Left ventricle myocardium inferior (tissue), 1 donor: ENCODE measurements at regions not wholly inside any gene's neighbourhood (a gene's known extent, or its start where the extent isn't known, plus 50 kb on each side); places are given as distances from the start of the nearest gene placed in this dataset.

Experiments used
- DNase-seq: peaks from one replicate; pipeline ENCODE4 v3.0.0-alpha.2; 2020
- H3K27ac ChIP-seq: fragments of 200-600 bp; replicated peaks from 2 replicates; pipeline ENCODE4 v1.8.0; 2021
- H3K27me3 ChIP-seq: fragments of 200-600 bp; 2 replicates; pipeline ENCODE4 v1.8.0; 2021; ENCODE audit warnings: low read depth
- H3K36me3 ChIP-seq: fragments of 200-600 bp; 2 replicates; pipeline ENCODE4 v1.8.0; 2021
- H3K4me1 ChIP-seq: fragments of 200-600 bp; 2 replicates; pipeline ENCODE4 v1.8.0; 2021
- H3K4me3 ChIP-seq: fragments of 200-600 bp; 2 replicates; pipeline ENCODE4 v1.8.0; 2021; ENCODE audit warnings: mild to moderate bottlenecking, moderate library complexity
- H3K9me3 ChIP-seq: fragments of 200-600 bp; replicated peaks from 2 replicates; pipeline ENCODE4 v1.8.0; 2021
- CTCF ChIP-seq: fragments of 200-600 bp; IDR thresholded peaks from 2 replicates; pipeline ENCODE4 v1.8.0; 2021; ENCODE audit warnings: antibody characterized with exemption, mild to moderate bottlenecking, borderline replicate concordance
- intact Hi-C: fragments of 100-400 bp; cut with micrococcal nuclease; formaldehyde crosslinking; loops from one replicate; pipeline ENCODE4 v1.11.0; 2022
- donor health status: DM: no; HTN: yes; CAD: no; lungs with severe emphysema.

GRCh38 chr12:77591959-77592743 lies 238.5 kb upstream of the NAV3 start:
- DNase-seq: no peak
- intact Hi-C loops: no loop called here
- TF ChIP-seq CTCF: no peak
- Histone ChIP-seq H3K9me3 (no peaks in the 10 kb centered on the region), H3K4me3 (no peak overlapping the region), H3K36me3 (no peaks in the 10 kb centered on the region), H3K4me1 (no peaks in the 10 kb centered on the region), H3K27ac (no peak overlapping the region), H3K27me3 (no peaks in the 10 kb centered on the region)

GRCh38 chr12:77590306-77590705 lies 240.4 kb upstream of the NAV3 start:
- no peak overlapping the region for H3K27ac ChIP-seq
- H3K27me3 ChIP-seq: no peaks in the 10 kb centered on the region
- no peak for TF ChIP-seq CTCF
- DNase-seq: no peak
- no peak overlapping the region for H3K4me3 ChIP-seq
- no peaks in the 10 kb centered on the region for H3K36me3 ChIP-seq
- intact Hi-C loops: no loop called here
- H3K9me3 ChIP-seq: no peaks in the 10 kb centered on the region
- H3K4me1 ChIP-seq: no peaks in the 10 kb centered on the region

- no peak overlapping the region for H3K4me3 ChIP-seq
- no peaks in the 10 kb centered on the region for H3K9me3 ChIP-seq
- intact Hi-C loops: no loop called here
- TF ChIP-seq CTCF: no peak
- no peak overlapping the region for H3K27ac ChIP-seq
- no peaks in the 10 kb centered on the region for H3K36me3 ChIP-seq
- no peak for DNase-seq
- no peaks in the 10 kb centered on the region for H3K4me1 ChIP-seq
- H3K27me3 ChIP-seq: no peaks in the 10 kb centered on the region
Measured at GRCh38 chr12:77584860-77585259, 245.8 kb upstream of the NAV3 start.

DNA sequence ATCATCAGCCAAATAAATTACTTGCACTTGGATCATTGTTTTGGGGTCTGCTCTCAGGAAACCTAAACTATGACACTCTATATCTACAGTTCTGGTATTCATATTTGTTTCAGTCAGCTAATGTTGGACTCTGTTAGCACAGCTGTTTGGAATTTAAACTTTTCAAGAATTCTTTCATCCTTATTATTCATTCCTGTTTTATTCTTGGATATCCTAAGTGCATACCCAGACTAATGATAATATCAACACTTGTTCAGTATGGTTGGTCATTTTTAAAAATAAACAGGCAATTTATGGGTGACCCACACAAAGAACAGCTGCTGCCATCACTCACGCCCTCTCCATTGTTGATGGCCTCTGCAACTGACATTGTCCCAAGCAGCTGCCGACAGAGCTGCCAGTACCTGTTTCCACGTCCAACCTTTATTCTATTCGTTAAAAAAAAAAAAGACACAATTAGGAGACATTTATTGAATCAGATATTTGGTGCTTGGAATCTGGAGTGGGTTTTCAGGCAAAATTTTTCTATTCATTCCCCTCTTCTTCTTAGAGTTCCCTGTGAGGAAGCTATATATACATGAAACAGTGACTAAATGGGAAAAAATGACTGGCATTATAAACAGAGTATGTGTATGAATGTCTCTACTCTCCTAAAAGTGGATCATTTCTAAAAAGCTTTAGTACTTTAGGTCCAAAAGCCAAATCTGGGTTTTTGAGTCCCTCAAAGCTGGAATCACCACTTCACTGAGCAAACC lies 252.1 kb upstream of the NAV3 start:
- H3K36me3 ChIP-seq: no peaks in the 10 kb centered on the region
- H3K27me3 ChIP-seq: no peaks in the 10 kb centered on the region
- no peak for TF ChIP-seq CTCF
- H3K27ac ChIP-seq: no peak overlapping the region
- H3K9me3 ChIP-seq: no peaks in the 10 kb centered on the region
- no peak overlapping the region for H3K4me3 ChIP-seq
- no peak for DNase-seq
- intact Hi-C loops: no loop called here
- no peaks in the 10 kb centered on the region for H3K4me1 ChIP-seq

- Histone ChIP-seq H3K4me3 (no peak overlapping the region), H3K4me1 (no peaks in the 10 kb centered on the region), H3K27ac (no peak overlapping the region), H3K9me3 (no peaks in the 10 kb centered on the region), H3K36me3 (no peaks in the 10 kb centered on the region), H3K27me3 (no peaks in the 10 kb centered on the region)
- no peak for TF ChIP-seq CTCF
- DNase-seq: no peak
- intact Hi-C loops: no loop called here
Measured at GRCh38 chr12:77577791-77578190, 252.9 kb upstream of the NAV3 start.
